Superior temporal gyrus (tissue), 1 donor: ENCODE measurements at regions not wholly inside any gene's neighbourhood (a gene's known extent, or its start where the extent isn't known, plus 50 kb on each side); places are given as distances from the start of the nearest gene placed in this dataset.
"Not testable (repeated sequence)": the region's sequence is repeated elsewhere in the genome, so short reads cannot be mapped to it uniquely, and the experiment has no call there.

Source experiments
- DNase-seq: peaks from one replicate; pipeline ENCODE4 v3.0.0-alpha.2; 2016; ENCODE audit errors: extremely low spot score

DNA sequence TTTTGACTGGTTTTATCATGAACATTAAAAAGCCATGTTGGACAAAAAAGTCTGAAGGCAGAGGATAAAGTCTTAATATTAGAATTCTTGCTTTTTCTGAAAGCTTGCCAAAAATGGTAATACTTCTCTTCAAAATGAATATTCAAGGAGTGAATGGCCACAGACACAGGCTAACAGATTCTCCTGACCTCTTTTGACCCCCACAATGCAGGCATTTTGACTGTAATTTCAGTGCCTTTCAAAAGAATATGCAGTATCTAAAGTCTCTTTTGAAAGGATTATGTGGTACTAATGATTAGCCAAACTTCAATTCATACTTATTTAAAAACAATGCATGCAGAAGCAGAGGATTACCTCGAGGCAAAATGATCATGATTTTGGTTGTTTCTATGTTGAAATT is 557.8 kb upstream of the GCFC2 start:
- DNase-seq: no peak

DNA sequence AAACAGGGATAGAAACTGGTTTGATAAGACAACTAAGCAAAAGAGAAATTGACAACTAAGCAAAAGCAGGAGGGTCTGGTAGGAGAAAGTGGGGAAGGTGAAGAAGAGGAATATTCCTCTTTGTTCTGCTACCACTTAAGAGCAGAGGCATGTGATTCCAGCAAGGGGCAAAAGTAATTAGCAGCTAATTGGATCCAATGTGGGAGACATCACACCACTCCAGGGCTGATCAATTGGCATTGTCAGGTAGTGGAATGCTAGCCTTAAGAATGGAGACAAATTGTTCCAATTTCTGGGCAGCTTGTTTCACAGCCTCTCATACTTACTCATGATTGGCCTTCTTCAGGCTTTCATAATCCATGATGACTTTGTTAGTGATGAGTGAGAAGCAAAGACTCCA is 547.1 kb upstream of the GCFC2 start:
- no peak for DNase-seq

- DNase-seq: no peak
Observed at GRCh38 chr2:76256458-76257088, 545.9 kb upstream of the GCFC2 start.

DNA sequence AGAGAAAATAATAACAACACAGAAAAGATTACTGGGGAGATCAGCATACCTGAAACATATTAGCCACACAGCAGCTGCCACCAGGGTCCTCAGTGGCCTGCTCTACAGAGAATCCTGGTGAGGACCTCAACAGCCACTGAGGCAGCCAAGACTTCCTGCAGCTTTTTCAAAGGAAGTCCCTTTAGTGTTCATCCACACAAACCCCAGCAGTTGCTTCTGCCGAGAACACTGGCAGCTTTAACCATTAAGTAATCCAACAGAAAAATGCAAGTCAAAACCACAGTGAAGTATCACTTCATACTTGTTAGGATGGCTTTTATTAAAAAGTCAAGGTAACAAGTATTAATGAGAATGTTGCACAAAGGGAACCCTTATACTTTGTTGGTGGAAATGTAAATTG is 542.0 kb upstream of the GCFC2 start:
- no peak for DNase-seq

DNA sequence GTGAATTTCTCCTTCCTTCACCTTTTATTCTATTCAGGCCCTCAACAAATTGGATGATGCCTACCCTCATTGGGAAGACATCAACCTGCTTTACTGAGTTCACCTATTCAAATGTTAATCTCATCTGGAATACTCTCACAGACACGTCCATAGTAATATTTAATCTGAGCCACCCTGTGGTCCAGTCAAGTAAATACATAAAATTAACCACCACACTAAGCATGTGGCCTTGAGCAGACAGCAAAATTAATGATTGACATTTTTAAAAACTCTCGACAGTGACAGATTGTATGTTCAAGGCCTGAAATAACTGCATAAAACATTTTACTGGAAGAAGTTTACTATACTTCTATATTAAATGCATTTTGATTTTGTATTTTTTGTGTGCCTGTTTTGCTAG is 540.6 kb upstream of the GCFC2 start:
- no peak for DNase-seq

- DNase-seq: no peak
Observed at GRCh38 chr2:76247006-76247405, 536.3 kb upstream of the GCFC2 start.

- peak; percentile 44 for DNase-seq
Observed at GRCh38 chr2:76211991-76212985, 501.6 kb upstream of the GCFC2 start.

GRCh38 chr2:76210551-76210950 is 499.8 kb upstream of the GCFC2 start:
- no peak for DNase-seq

DNA sequence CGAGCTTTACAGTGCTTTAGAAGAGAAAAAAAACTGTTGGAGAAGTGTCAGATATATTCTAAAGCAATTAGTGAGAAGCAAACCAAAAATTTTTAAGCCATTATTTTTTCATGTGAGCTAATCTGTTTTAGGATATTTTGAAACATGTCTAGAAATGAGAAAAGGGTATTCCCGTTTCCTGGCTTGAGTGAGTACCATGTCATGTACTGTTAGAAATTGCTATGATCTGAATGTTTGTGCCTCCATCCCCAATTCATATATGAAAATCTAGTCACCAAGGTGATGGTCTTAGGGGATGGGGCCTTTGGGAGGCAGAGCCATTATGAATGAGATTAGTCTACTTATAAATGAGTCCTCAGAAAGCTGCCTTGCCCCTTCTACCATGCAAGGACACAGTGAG is 493.3 kb upstream of the GCFC2 start:
- no peak for DNase-seq

DNA sequence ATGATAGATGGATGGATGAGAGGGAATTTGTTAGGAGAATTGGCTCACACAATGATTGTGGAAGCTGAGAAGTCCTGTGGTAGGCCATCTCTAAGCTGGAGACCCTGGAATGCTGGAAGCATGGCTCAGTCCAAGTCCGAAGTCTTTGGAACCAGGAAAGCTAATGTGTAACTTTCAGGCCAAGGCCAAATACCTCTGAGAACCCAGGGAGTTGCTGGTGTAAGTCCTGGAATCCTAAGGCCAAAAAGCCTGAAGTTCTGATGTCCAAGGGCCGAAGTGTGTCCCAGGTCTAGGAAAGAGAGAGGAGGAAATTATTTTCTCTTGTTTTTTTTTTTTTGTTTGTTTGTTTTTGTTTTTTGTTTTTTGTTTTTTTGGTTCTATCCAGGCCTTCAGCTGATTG is 492.2 kb upstream of the GCFC2 start:
- DNase-seq: no peak

DNA sequence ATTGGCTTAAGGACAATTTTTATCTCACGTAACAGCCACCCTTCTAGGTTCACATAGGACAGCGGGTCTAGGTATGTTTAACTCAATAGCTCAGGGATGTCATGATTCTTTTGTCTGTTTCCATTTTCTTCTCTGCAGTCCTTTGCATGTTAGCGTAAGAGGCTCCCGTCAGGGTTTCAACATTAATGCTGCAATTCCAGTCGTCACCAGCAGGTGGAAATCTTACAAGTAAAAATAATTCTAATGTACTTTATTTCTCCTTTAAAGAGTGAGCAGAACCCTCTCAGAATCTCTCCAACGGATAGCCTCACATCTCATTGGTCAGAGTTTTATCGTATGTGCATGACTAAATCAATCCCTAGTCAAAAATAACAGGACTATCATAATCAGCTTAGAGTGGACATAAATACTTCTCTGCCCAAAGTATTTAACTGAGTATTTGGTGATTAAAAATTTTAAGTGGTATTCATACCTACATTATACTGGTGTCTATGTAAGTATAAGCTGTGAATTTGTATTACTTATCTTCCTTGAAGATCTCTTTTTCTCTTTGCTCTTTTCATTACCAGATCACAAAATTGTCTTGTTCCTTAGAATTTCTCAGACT is 487.2 kb upstream of the GCFC2 start:
- DNase-seq: peak; percentile 81

DNA sequence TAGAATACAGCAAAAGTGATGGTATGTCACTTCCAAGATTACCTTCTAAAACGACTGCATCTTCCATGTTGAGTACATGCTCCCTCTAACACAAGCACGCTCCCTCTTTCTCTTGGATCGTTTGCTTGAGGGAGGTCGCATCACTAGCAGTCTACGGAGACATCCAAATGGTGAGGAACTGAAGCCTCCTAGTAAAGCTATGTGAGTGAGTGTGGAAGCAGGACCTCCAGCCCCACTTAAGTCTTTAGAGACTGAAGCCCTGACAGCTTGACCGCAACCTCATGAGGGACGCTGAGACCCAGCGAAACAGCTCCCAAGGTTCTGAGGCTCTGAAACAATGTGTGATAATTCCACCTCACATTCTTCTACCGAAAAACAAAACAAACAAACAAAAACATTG is 486.7 kb upstream of the GCFC2 start:
- DNase-seq: no peak

- DNase-seq: no peak
Observed at GRCh38 chr2:76194031-76194775, 483.5 kb upstream of the GCFC2 start.

DNA sequence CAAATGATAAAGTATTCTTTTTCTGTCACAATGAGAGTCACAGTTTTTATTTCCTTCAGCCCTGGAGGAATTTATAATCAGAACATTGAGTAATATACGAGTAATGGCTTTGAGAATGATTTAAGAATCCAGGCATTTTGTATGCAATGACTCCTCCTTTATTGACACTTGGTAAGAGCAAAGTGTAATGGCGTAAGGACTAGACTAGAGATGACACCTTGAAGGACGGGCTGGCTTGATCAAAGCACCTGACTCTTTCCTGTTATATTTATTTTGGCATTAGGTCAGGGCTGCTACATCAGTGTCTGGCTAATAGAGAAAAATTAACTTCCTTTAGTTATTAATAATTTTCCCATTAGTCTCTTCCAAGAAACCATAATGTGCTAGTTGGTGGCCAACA is 482.4 kb upstream of the GCFC2 start:
- no peak for DNase-seq

DNA sequence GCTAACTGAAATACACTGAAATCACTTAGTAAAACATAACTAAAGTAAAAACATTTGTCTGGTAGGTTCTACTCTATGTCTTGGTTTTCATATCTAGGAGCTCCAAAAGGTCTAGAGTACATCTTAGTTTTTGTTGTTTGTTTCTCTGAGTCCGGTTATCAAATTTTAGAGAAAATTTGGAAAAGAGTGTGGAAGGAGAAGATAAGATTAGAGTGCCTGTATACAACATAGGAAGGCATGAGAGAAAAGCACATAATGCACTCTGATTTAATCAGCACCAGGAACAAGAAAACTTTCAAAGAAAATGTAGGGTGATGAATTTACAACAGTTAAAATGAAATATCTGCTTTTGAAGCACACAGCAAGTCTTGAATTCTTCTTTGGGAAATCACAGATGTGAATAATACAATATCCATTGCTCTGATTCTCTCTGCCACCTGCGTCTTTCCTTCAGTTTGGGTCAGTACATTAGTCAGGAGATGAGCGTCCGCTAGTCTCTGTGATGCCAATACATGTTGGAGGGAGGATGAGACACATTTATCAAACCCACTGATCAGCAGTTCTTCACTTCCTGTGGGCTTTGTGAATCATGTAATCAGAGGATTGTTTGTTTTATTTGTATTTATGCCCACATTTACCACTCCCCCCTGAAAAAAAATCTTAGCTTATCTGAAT is 477.8 kb upstream of the GCFC2 start:
- DNase-seq: no peak

DNA sequence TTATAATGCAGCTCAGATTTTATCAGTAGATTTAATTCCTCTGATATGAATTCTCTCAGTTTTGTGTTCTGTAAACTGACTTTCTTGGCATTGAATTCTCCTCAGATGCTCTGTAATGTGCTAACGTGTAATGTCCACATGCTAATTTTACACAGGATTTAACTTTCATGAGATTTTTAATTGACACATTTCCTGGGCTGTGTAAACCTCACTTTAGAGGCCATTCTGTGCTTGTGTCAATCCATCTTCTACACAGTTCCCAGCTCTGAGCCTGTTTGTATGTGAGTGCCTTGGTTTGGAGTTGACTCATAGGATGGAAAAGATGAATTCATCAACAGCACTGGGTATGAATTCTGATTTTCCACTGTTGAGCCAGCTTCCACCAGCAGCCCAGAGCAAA is 476.7 kb upstream of the GCFC2 start:
- no peak for DNase-seq

DNA sequence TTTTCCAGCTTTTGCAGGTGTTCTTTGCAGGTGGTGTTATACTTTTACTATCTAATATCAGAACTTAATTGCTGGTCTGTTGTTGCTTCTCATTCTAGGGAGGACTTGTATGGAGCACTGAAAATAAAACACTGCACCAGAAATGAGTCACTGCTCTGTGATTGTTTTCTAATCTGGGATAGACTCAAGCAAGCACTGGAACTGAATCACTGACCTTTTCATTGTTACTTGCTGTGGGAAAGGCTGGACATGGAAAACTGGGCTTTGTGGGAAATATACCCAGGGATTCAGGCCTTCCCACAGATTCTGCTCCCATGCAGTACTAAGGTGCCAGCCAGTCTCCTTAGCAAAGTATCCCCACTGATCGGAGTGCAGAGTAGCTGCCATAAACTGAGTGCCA is 470.0 kb upstream of the GCFC2 start:
- no peak for DNase-seq

DNA sequence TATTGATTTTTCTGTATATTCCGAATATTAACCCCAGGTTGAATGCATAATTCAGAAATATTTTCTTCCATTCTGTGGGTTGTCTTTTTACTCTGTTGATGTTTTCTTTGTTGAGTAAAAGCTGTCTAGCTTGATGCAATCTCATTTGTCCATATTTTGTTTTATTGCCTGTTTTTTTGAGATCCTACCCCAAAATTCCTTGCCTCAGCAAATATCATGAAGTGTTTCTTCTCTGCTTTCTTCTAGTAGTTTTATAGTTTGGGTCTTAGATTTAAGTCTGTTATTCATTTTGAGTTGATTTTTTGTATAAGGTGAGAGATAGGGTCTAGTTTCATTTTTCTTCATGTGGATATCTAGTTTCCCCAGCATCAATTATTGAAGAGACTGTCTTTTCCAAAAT is 467.9 kb upstream of the GCFC2 start:
- DNase-seq: no peak

GRCh38 chr2:76175295-76175694 is 464.6 kb upstream of the GCFC2 start:
- DNase-seq: no peak

GRCh38 chr2:76174505-76174904 is 463.8 kb upstream of the GCFC2 start:
- DNase-seq: no peak

DNA sequence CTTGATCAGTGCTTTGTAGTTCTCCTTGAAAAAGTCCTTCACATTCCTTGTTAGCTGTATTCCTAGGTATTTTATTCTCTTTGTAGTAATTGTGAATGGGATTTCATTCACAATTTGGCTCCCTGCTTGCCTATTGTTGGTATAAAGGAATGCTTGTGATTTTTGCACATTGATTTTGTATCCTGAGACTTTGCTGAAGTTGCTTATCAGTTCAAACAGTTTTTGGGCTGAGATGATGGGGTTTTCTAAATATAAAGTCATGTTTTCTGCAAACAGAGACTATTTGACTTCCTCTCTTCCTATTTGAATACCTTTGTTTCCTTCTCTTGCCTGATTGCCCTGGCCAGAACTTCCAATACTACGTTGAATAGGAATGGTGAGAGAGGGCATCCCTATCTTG is 462.5 kb upstream of the GCFC2 start:
- not testable (repeated sequence) for DNase-seq
